GM23338 (cell line): ENCODE measurements at regions not wholly inside any gene's neighbourhood (a gene's known extent, or its start where the extent isn't known, plus 50 kb on each side); places are given as distances from the start of the nearest gene placed in this dataset.

Experiments used
- ATAC-seq: fragments of 200-7000 bp; cut with Tn5 transposase; 3 replicates; pipeline ENCODE4 v1.9.1; 2020
- DNase-seq: peaks from one replicate; pipeline ENCODE4 v3.0.0-alpha.2; 2015; ENCODE audit warnings: low spot score
- H2AFZ ChIP-seq: fragments of 200-600 bp; sonication (generic); 2 replicates; pipeline ENCODE4 v1.8.0; 2016; ENCODE audit warnings: antibody characterized with exemption, mild to moderate bottlenecking, moderate library complexity
- H3F3A ChIP-seq: fragments of 200-600 bp; sonication (generic); replicated peaks from 2 replicates; pipeline ENCODE4 v1.8.0; 2017; ENCODE audit warnings: antibody characterized with exemption, mixed run types, low read depth
- H3K27ac ChIP-seq: fragments of 200-600 bp; sonication (generic); 2 replicates; pipeline ENCODE4 v1.6.1; 2016; ENCODE audit warnings: low read depth
- H3K27me3 ChIP-seq: fragments of 200-600 bp; sonication (generic); 2 replicates; pipeline ENCODE4 v1.8.0; 2016; ENCODE audit warnings: mild to moderate bottlenecking, mixed run types, moderate library complexity; ENCODE audit not compliant: insufficient read depth
- H3K36me3 ChIP-seq: fragments of 200-600 bp; sonication (generic); 2 replicates; pipeline ENCODE4 v1.8.0; 2016; ENCODE audit warnings: mild to moderate bottlenecking; ENCODE audit not compliant: insufficient read depth
- H3K4me1 ChIP-seq: fragments of 200-600 bp; sonication (generic); 2 replicates; pipeline ENCODE4 v1.8.0; 2016; ENCODE audit warnings: mild to moderate bottlenecking, moderate library complexity; ENCODE audit not compliant: insufficient read depth
- H3K4me2 ChIP-seq: fragments of 200-600 bp; sonication (generic); 2 replicates; pipeline ENCODE4 v1.7.1; 2017; ENCODE audit warnings: mixed run types
- H3K4me3 ChIP-seq: fragments of 200-600 bp; sonication (generic); 2 replicates; pipeline ENCODE4 v1.6.1; 2016; ENCODE audit warnings: mixed run types
- H3K79me2 ChIP-seq: fragments of 200-600 bp; sonication (generic); replicated peaks from 2 replicates; pipeline ENCODE4 v1.8.0; 2017; ENCODE audit warnings: mild to moderate bottlenecking; ENCODE audit not compliant: insufficient read depth
- H3K9me2 ChIP-seq: fragments of 200-600 bp; sonication (generic); 2 replicates; pipeline ENCODE4 v1.8.0; 2017; ENCODE audit not compliant: insufficient read depth
- H4K20me1 ChIP-seq: fragments of 200-600 bp; sonication (generic); replicated peaks from 2 replicates; pipeline ENCODE4 v1.8.0; 2017; ENCODE audit warnings: mild to moderate bottlenecking; ENCODE audit not compliant: insufficient read depth
- H3K27ac Mint-ChIP-seq: 2 replicates; pipeline ENCODE4 v1.8.0; 2020; ENCODE audit warnings: inconsistent platforms, mild to moderate bottlenecking, moderate library complexity, mixed read lengths
- H3K27me3 Mint-ChIP-seq: 3 replicates; pipeline ENCODE4 v1.8.0; 2022; ENCODE audit warnings: low read depth, mild to moderate bottlenecking, moderate library complexity, mixed read lengths, inconsistent platforms; ENCODE audit not compliant: insufficient read depth, poor library complexity
- H3K36me3 Mint-ChIP-seq: 3 replicates; pipeline ENCODE4 v1.8.0; 2021; ENCODE audit warnings: low read depth, mild to moderate bottlenecking, inconsistent platforms, moderate library complexity, mixed read lengths
- H3K4me1 Mint-ChIP-seq: 3 replicates; pipeline ENCODE4 v1.8.0; 2020; ENCODE audit warnings: mild to moderate bottlenecking, inconsistent platforms, mixed read lengths
- H3K4me3 Mint-ChIP-seq: 3 replicates; pipeline ENCODE4 v1.8.0; 2021; ENCODE audit warnings: moderate library complexity, mild to moderate bottlenecking, inconsistent platforms, mixed read lengths
- H3K9me3 Mint-ChIP-seq: 3 replicates; pipeline ENCODE4 v1.8.0; 2020; ENCODE audit warnings: moderate library complexity, mild to moderate bottlenecking, inconsistent platforms, mixed read lengths
- CREB1 ChIP-seq: fragments of 250-450 bp; sonication (Bioruptor Pico); IDR thresholded peaks from 2 replicates; pipeline ENCODE4 v1.5.0; 2020; ENCODE audit warnings: low read depth, mild to moderate bottlenecking, moderate library complexity
- CTCF ChIP-seq, 2 experiments: fragments of 200-600 bp in 1 of 2; sonication (generic) in 1 of 2; conservative IDR thresholded peaks; 2 replicates each; pipeline versions ENCODE4 v1.5.1 to v1.6.1; 2016 to 2017; ENCODE audit warnings: antibody characterized with exemption in 2 of 2, low read depth in 2 of 2, mild to moderate bottlenecking in 2 of 2, moderate library complexity in 1 of 2
- ETS1 ChIP-seq: IDR thresholded peaks from 2 replicates; pipeline ENCODE4 v1.6.1; 2016; ENCODE audit warnings: antibody characterized with exemption
- EZH2 ChIP-seq: fragments of 200-600 bp; sonication (generic); IDR thresholded peaks from one replicate; pipeline ENCODE4 v1.8.0; 2017; ENCODE audit warnings: antibody characterized with exemption, mild to moderate bottlenecking, low read depth; ENCODE audit not compliant: unreplicated experiment
- EZH2phosphoT487 ChIP-seq: fragments of 200-600 bp; sonication (generic); IDR thresholded peaks from one replicate; pipeline ENCODE4 v1.8.1; 2018; ENCODE audit warnings: antibody characterized with exemption; ENCODE audit not compliant: unreplicated experiment
- NANOG ChIP-seq: IDR thresholded peaks from 2 replicates; pipeline ENCODE4 v1.6.1; 2016; ENCODE audit warnings: antibody characterized with exemption, borderline replicate concordance
- POLR2AphosphoS5 ChIP-seq: IDR thresholded peaks from 2 replicates; pipeline ENCODE4 v1.6.1; 2016; ENCODE audit warnings: antibody characterized with exemption, low read depth
- REST ChIP-seq: IDR thresholded peaks from one replicate; pipeline ENCODE4 v1.6.1; 2018; ENCODE audit warnings: antibody characterized with exemption; ENCODE audit not compliant: unreplicated experiment
- STAT1 ChIP-seq: IDR thresholded peaks from one replicate; pipeline ENCODE4 v1.6.1; 2016; ENCODE audit warnings: antibody characterized with exemption; ENCODE audit not compliant: unreplicated experiment
- ZNF114 ChIP-seq: fragments of 250-450 bp; sonication (Bioruptor Pico); IDR thresholded peaks from 2 replicates; pipeline ENCODE4 v1.5.0; 2020; ENCODE audit warnings: mild to moderate bottlenecking, moderate library complexity
- ZNF331 ChIP-seq: fragments of 250-450 bp; sonication (Bioruptor Pico); IDR thresholded peaks from 2 replicates; pipeline ENCODE4 v1.5.0; 2020; ENCODE audit warnings: low read depth, mild to moderate bottlenecking, moderate library complexity
- TF ChIP-seq, protein P1 (sequence below): fragments of 250-450 bp; sonication (Bioruptor Pico); IDR thresholded peaks from 2 replicates; pipeline ENCODE4 v1.5.0; 2020; ENCODE audit warnings: mild to moderate bottlenecking, moderate library complexity

GRCh38 chr7:20988340-20988739, 201.7 kb upstream of the SP8 start:
- H2AFZ ChIP-seq: no peak overlapping the region
- Mint-ChIP-seq H3K36me3 (peaks cover 10% of the 10 kb centered on the region; the same call in 2 of the 3 replicates), H3K27ac (no peak overlapping the region; the same call in 1 of the 2 replicates), H3K27me3 (no peaks in the 10 kb centered on the region), H3K4me1 (peaks cover 7% of the 10 kb centered on the region; the same call in 2 of the 3 replicates), H3K4me3 (no peak overlapping the region), H3K9me3 (peaks cover 8% of the 10 kb centered on the region; the same call in 2 of the 3 replicates)
- no peak overlapping the region for H3K4me3 ChIP-seq
- no peak for DNase-seq
- no peak for ATAC-seq
- no peaks in the 10 kb centered on the region for H3F3A ChIP-seq
- H3K4me1 ChIP-seq: no peaks in the 10 kb centered on the region
- no peaks in the 10 kb centered on the region for H4K20me1 ChIP-seq
- no peaks in the 10 kb centered on the region for H3K9me2 ChIP-seq
- H3K27ac ChIP-seq: no peak overlapping the region
- TF ChIP-seq POLR2AphosphoS5: no peak
- no peak for TF ChIP-seq EZH2phosphoT487
- TF ChIP-seq, protein P1, sequence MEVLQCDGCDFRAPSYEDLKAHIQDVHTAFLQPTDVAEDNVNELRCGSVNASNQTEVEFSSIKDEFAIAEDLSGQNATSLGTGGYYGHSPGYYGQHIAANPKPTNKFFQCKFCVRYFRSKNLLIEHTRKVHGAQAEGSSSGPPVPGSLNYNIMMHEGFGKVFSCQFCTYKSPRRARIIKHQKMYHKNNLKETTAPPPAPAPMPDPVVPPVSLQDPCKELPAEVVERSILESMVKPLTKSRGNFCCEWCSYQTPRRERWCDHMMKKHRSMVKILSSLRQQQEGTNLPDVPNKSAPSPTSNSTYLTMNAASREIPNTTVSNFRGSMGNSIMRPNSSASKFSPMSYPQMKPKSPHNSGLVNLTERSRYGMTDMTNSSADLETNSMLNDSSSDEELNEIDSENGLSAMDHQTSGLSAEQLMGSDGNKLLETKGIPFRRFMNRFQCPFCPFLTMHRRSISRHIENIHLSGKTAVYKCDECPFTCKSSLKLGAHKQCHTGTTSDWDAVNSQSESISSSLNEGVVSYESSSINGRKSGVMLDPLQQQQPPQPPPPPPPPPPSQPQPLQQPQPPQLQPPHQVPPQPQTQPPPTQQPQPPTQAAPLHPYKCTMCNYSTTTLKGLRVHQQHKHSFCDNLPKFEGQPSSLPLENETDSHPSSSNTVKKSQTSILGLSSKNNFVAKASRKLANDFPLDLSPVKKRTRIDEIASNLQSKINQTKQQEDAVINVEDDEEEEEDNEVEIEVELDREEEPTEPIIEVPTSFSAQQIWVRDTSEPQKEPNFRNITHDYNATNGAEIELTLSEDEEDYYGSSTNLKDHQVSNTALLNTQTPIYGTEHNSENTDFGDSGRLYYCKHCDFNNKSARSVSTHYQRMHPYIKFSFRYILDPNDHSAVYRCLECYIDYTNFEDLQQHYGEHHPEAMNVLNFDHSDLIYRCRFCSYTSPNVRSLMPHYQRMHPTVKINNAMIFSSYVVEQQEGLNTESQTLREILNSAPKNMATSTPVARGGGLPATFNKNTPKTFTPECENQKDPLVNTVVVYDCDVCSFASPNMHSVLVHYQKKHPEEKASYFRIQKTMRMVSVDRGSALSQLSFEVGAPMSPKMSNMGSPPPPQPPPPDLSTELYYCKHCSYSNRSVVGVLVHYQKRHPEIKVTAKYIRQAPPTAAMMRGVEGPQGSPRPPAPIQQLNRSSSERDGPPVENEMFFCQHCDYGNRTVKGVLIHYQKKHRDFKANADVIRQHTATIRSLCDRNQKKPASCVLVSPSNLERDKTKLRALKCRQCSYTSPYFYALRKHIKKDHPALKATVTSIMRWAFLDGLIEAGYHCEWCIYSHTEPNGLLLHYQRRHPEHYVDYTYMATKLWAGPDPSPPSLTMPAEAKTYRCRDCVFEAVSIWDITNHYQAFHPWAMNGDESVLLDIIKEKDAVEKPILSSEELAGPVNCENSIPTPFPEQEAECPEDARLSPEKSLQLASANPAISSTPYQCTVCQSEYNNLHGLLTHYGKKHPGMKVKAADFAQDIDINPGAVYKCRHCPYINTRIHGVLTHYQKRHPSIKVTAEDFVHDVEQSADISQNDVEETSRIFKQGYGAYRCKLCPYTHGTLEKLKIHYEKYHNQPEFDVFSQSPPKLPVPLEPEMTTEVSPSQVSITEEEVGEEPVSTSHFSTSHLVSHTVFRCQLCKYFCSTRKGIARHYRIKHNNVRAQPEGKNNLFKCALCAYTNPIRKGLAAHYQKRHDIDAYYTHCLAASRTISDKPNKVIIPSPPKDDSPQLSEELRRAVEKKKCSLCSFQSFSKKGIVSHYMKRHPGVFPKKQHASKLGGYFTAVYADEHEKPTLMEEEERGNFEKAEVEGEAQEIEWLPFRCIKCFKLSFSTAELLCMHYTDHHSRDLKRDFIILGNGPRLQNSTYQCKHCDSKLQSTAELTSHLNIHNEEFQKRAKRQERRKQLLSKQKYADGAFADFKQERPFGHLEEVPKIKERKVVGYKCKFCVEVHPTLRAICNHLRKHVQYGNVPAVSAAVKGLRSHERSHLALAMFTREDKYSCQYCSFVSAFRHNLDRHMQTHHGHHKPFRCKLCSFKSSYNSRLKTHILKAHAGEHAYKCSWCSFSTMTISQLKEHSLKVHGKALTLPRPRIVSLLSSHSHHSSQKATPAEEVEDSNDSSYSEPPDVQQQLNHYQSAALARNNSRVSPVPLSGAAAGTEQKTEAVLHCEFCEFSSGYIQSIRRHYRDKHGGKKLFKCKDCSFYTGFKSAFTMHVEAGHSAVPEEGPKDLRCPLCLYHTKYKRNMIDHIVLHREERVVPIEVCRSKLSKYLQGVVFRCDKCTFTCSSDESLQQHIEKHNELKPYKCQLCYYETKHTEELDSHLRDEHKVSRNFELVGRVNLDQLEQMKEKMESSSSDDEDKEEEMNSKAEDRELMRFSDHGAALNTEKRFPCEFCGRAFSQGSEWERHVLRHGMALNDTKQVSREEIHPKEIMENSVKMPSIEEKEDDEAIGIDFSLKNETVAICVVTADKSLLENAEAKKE: no peak
- no peak for TF ChIP-seq ETS1
- no peak for TF ChIP-seq ZNF114
- no peak for TF ChIP-seq ZNF331 (CRISPR knock-in tag)
- TF ChIP-seq NANOG: no peak
- no peak for TF ChIP-seq CREB1 (CRISPR knock-in tag)
- no peak for TF ChIP-seq CTCF (conservative IDR thresholded peaks at IDR 0.05; ENCODE audit: low read depth in 2 of 2)
- no peak for TF ChIP-seq EZH2
- TF ChIP-seq REST: no peak
- no peak for TF ChIP-seq STAT1
- H3K79me2 ChIP-seq: no peaks in the 10 kb centered on the region
- H3K4me2 ChIP-seq: no peak overlapping the region
- H3K36me3 ChIP-seq: no peaks in the 10 kb centered on the region
- H3K27me3 ChIP-seq: no peaks in the 10 kb centered on the region
